K562 (cell line): ENCODE measurements at regions not wholly inside any gene's neighbourhood (a gene's known extent, or its start where the extent isn't known, plus 50 kb on each side); places are given as distances from the start of the nearest gene placed in this dataset.
A peak's percentile ranks its signal among the peaks of the same experiment; 100 is the strongest.

Experiments
- CBFA2T2 ChIP-seq: fragments of 450-650 bp; conservative IDR thresholded peaks from 2 replicates; pipeline ENCODE4 v1.6.1; 2017; ENCODE audit warnings: mild to moderate bottlenecking
- KDM5B ChIP-seq: fragments of 200-600 bp; sonication (generic); IDR thresholded peaks from 2 replicates; pipeline ENCODE4 v1.6.1; 2012; ENCODE audit warnings: low read depth, mild to moderate bottlenecking, moderate library complexity, low read length, control low read depth, inconsistent platforms; ENCODE audit not compliant: insufficient replicate concordance
- KLF16 ChIP-seq: IDR thresholded peaks from 2 replicates; pipeline ENCODE4 v1.6.1; 2016; ENCODE audit warnings: antibody characterized with exemption
- SAFB ChIP-seq: fragments of 200-400 bp; formaldehyde crosslinking; IDR thresholded peaks from 2 replicates; pipeline ENCODE4 v1.6.1; 2017; ENCODE audit warnings: low read depth, low read length, borderline replicate concordance
- SNIP1 ChIP-seq: fragments of 450-650 bp; IDR thresholded peaks from 2 replicates; pipeline ENCODE4 v1.7.1; 2017; ENCODE audit warnings: low read depth, mild to moderate bottlenecking
- ZNF239 ChIP-seq: fragments of 250-450 bp; sonication (Bioruptor Pico); IDR thresholded peaks from 2 replicates; pipeline ENCODE4 v1.4.0; 2020; ENCODE audit warnings: mild to moderate bottlenecking
- ZNF41 ChIP-seq: fragments of 250-450 bp; sonication (Bioruptor Pico); conservative IDR thresholded peaks from 2 replicates; pipeline ENCODE4 v1.4.0; 2020; ENCODE audit warnings: mild to moderate bottlenecking
- ZNF77 ChIP-seq: fragments of 250-450 bp; sonication (Bioruptor Pico); IDR thresholded peaks from 2 replicates; pipeline ENCODE4 v1.5.0; 2020
- ZNF785 ChIP-seq: fragments of 250-450 bp; sonication (Bioruptor Pico); IDR thresholded peaks from 2 replicates; pipeline ENCODE4 v1.4.0; 2020; ENCODE audit warnings: mild to moderate bottlenecking
- TF ChIP-seq, protein P1 (sequence below): fragments of 450-650 bp; formaldehyde crosslinking; conservative IDR thresholded peaks from 2 replicates; pipeline ENCODE4 v1.4.0; 2022; ENCODE audit warnings: mild to moderate bottlenecking, missing genetic modification characterization
- TF ChIP-seq, protein P2 (sequence below): fragments of 450-650 bp; IDR thresholded peaks from 2 replicates; pipeline ENCODE4 v1.6.1; 2017; ENCODE audit warnings: antibody characterized with exemption
- TF ChIP-seq, protein P3 (sequence below): IDR thresholded peaks from 2 replicates; pipeline ENCODE4 v1.6.1; 2011; ENCODE audit not compliant: insufficient read length; ENCODE audit errors: extremely low read depth
- TF ChIP-seq, protein P4 (sequence below): fragments of 450-650 bp; IDR thresholded peaks from 2 replicates; pipeline ENCODE4 v1.6.1; 2016; ENCODE audit warnings: mild to moderate bottlenecking, moderate library complexity

DNA sequence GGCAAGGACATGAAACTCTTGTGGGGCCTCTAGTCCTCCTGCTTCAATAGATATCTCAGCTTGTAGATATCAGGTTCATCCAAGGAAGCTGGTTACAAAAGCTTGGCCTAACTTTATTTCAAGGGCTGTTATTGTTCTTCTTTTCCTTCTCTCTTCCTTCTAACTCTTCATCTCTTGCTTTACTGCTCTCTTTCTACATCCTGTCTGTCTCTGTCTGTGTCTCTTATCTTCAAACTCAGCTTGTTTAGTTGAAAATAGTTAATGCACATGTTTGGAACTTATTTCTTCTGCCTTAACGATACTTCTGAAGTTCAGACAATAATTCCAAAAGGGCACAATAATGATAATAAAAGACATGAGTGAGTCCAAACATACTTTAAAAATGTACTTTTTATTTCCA lies 393.9 kb downstream of the NXPH1 start (continued):
- peak; percentile 52; the same call in 1 of the 2 replicates for TF ChIP-seq CBFA2T2
- no peak for TF ChIP-seq KDM5B
- no peak for TF ChIP-seq SNIP1
- TF ChIP-seq KLF16, result no peak
- no peak for TF ChIP-seq ZNF785
- no peak for TF ChIP-seq ZNF77 (CRISPR knock-in tag)
- TF ChIP-seq, protein P1, sequence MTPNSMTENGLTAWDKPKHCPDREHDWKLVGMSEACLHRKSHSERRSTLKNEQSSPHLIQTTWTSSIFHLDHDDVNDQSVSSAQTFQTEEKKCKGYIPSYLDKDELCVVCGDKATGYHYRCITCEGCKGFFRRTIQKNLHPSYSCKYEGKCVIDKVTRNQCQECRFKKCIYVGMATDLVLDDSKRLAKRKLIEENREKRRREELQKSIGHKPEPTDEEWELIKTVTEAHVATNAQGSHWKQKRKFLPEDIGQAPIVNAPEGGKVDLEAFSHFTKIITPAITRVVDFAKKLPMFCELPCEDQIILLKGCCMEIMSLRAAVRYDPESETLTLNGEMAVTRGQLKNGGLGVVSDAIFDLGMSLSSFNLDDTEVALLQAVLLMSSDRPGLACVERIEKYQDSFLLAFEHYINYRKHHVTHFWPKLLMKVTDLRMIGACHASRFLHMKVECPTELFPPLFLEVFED (CRISPR knock-in tag), result no peak
- no peak for TF ChIP-seq ZNF239
- TF ChIP-seq, protein P2, sequence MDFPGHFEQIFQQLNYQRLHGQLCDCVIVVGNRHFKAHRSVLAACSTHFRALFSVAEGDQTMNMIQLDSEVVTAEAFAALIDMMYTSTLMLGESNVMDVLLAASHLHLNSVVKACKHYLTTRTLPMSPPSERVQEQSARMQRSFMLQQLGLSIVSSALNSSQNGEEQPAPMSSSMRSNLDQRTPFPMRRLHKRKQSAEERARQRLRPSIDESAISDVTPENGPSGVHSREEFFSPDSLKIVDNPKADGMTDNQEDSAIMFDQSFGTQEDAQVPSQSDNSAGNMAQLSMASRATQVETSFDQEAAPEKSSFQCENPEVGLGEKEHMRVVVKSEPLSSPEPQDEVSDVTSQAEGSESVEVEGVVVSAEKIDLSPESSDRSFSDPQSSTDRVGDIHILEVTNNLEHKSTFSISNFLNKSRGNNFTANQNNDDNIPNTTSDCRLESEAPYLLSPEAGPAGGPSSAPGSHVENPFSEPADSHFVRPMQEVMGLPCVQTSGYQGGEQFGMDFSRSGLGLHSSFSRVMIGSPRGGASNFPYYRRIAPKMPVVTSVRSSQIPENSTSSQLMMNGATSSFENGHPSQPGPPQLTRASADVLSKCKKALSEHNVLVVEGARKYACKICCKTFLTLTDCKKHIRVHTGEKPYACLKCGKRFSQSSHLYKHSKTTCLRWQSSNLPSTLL, result no peak
- TF ChIP-seq, protein P3, sequence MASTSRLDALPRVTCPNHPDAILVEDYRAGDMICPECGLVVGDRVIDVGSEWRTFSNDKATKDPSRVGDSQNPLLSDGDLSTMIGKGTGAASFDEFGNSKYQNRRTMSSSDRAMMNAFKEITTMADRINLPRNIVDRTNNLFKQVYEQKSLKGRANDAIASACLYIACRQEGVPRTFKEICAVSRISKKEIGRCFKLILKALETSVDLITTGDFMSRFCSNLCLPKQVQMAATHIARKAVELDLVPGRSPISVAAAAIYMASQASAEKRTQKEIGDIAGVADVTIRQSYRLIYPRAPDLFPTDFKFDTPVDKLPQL, result no peak
- TF ChIP-seq SAFB, result no peak
- no peak for TF ChIP-seq ZNF41 (CRISPR knock-in tag)
- TF ChIP-seq, protein P4, sequence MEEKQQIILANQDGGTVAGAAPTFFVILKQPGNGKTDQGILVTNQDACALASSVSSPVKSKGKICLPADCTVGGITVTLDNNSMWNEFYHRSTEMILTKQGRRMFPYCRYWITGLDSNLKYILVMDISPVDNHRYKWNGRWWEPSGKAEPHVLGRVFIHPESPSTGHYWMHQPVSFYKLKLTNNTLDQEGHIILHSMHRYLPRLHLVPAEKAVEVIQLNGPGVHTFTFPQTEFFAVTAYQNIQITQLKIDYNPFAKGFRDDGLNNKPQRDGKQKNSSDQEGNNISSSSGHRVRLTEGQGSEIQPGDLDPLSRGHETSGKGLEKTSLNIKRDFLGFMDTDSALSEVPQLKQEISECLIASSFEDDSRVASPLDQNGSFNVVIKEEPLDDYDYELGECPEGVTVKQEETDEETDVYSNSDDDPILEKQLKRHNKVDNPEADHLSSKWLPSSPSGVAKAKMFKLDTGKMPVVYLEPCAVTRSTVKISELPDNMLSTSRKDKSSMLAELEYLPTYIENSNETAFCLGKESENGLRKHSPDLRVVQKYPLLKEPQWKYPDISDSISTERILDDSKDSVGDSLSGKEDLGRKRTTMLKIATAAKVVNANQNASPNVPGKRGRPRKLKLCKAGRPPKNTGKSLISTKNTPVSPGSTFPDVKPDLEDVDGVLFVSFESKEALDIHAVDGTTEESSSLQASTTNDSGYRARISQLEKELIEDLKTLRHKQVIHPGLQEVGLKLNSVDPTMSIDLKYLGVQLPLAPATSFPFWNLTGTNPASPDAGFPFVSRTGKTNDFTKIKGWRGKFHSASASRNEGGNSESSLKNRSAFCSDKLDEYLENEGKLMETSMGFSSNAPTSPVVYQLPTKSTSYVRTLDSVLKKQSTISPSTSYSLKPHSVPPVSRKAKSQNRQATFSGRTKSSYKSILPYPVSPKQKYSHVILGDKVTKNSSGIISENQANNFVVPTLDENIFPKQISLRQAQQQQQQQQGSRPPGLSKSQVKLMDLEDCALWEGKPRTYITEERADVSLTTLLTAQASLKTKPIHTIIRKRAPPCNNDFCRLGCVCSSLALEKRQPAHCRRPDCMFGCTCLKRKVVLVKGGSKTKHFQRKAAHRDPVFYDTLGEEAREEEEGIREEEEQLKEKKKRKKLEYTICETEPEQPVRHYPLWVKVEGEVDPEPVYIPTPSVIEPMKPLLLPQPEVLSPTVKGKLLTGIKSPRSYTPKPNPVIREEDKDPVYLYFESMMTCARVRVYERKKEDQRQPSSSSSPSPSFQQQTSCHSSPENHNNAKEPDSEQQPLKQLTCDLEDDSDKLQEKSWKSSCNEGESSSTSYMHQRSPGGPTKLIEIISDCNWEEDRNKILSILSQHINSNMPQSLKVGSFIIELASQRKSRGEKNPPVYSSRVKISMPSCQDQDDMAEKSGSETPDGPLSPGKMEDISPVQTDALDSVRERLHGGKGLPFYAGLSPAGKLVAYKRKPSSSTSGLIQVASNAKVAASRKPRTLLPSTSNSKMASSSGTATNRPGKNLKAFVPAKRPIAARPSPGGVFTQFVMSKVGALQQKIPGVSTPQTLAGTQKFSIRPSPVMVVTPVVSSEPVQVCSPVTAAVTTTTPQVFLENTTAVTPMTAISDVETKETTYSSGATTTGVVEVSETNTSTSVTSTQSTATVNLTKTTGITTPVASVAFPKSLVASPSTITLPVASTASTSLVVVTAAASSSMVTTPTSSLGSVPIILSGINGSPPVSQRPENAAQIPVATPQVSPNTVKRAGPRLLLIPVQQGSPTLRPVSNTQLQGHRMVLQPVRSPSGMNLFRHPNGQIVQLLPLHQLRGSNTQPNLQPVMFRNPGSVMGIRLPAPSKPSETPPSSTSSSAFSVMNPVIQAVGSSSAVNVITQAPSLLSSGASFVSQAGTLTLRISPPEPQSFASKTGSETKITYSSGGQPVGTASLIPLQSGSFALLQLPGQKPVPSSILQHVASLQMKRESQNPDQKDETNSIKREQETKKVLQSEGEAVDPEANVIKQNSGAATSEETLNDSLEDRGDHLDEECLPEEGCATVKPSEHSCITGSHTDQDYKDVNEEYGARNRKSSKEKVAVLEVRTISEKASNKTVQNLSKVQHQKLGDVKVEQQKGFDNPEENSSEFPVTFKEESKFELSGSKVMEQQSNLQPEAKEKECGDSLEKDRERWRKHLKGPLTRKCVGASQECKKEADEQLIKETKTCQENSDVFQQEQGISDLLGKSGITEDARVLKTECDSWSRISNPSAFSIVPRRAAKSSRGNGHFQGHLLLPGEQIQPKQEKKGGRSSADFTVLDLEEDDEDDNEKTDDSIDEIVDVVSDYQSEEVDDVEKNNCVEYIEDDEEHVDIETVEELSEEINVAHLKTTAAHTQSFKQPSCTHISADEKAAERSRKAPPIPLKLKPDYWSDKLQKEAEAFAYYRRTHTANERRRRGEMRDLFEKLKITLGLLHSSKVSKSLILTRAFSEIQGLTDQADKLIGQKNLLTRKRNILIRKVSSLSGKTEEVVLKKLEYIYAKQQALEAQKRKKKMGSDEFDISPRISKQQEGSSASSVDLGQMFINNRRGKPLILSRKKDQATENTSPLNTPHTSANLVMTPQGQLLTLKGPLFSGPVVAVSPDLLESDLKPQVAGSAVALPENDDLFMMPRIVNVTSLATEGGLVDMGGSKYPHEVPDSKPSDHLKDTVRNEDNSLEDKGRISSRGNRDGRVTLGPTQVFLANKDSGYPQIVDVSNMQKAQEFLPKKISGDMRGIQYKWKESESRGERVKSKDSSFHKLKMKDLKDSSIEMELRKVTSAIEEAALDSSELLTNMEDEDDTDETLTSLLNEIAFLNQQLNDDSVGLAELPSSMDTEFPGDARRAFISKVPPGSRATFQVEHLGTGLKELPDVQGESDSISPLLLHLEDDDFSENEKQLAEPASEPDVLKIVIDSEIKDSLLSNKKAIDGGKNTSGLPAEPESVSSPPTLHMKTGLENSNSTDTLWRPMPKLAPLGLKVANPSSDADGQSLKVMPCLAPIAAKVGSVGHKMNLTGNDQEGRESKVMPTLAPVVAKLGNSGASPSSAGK, result no peak
